GM18511 (cell line): ENCODE measurements at regions not wholly inside any gene's neighbourhood (a gene's known extent, or its start where the extent isn't known, plus 50 kb on each side); places are given as distances from the start of the nearest gene placed in this dataset.
"Not testable (repeated sequence)": the region's sequence is repeated elsewhere in the genome, so short reads cannot be mapped to it uniquely, and the experiment has no call there.

Source experiments
- ATAC-seq: cut with Tn5 transposase; IDR thresholded peaks from one replicate; pipeline ENCODE4 v1.9.1; 2021; ENCODE audit warnings: mild to moderate bottlenecking, moderate library complexity; ENCODE audit not compliant: unreplicated experiment

DNA sequence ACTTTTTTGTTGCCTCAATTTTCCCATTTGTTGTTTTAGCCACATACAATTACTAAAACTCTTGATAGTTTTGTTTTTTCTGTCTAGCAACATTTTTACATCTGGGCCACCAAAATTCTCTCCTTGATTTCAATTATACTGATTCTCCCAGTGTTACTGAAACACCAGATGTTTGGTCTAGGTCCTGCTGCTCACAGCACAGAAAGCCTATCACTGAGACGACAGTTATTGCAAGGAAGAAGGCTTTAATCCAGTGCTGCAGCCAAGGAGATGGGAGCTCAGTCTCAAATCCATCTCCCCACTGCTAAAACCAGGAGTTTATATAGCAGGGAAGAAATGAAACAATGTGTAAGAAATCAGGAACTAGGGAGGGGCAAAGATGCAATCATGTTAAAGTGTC lies 837.7 kb upstream of the CNTN5 start:
- ATAC-seq = no peak

DNA sequence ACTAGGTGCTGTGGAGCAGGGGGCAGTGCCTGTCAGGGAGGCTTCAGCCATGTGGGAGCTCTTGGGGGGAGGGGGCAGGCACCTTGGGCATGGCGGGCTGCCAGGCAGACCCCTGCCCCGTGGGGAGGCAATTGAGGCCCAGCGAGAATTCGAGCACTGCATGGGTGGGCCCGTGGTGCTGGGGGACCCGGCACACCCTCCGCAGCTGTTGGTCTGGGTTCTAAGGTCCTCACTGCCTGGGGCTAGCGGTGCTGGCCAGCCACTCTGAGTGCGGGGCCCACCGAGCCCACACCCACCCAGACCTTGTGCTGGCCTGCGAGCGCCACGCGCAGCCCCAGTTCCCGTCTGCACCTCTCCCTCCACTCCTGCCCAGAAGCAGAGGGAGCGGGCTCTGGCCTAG lies 835.5 kb upstream of the CNTN5 start:
- no peak for ATAC-seq

GRCh38 chr11:98194611-98195010 lies 826.1 kb upstream of the CNTN5 start:
- no peak for ATAC-seq

DNA sequence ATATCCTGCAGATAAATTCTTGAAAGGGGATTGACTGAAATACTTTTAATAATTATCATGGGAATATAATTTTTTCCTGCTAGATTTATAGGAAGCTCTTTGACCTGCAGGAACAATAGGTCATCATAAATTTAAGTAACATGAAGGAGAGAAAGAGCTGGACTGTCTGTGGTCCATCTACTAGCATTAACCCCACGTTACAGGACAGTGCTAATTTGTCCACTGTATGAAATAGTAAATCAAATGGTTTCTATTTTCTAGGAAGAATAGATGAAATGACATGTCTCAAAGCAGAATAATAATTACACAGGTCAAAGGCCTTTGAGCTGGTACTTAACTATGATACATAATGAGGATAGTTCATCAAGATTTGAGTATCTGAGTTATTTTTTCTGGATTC lies 825.4 kb upstream of the CNTN5 start:
- no peak for ATAC-seq

DNA sequence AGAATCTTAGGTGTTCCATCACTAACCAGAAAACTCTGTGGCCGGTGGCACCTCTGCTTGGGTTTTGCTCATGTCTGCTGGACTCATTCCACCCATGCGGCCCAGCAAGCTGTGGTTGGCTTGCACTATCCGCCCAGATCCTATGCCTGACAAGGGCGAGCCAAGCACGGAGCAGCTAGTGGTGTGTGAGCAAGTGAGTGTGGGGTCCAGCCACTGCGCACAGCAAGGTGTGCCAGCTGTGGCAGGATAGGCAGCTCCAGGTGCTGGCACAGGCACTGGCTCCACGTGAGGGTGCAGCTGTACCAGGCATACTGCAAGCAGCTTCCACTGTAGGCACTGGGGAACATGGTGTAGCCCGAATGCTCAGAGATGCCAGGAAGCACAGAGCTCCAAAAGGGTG lies 813.7 kb upstream of the CNTN5 start:
- no peak for ATAC-seq

DNA sequence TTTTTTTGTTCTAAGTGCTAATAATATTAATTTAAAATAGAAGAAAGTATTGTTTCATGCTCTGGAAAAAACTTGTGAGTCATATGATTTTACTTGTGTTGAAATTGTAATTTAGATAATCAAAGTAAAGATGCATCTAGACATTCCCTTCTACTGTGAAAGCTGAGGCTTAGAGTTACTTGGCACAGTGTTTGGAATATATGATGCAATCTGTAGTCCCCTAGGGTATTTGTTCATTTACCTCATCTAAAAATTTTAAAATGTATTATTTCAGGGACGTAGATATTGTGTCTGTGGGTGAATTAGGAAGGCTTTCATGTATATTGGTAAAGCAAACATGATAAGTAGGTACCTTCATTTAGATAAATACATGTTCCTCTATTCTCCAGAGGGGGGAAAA lies 793.5 kb upstream of the CNTN5 start:
- no peak for ATAC-seq

GRCh38 chr11:98230678-98231077 lies 790.1 kb upstream of the CNTN5 start:
- ATAC-seq = no peak

DNA sequence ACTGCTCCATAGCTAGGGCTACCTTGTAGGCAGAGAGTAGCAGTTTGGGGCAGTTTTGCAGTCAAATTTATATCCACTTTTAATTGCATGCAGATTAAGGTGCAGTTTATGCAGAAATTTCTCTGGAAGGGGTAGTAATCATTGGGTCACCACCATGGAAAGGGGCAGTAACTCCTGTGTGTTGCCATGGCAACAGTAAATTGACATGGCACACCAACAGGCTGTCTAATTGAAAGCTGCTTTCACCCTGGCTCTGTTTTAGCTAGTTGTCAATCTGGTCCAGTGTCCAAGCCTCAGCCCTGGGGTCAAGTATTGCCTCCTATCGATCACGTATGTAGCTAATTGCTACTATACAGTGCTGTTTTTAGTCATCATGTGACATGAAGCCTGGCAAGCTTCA lies 786.1 kb upstream of the CNTN5 start:
- no peak for ATAC-seq

DNA sequence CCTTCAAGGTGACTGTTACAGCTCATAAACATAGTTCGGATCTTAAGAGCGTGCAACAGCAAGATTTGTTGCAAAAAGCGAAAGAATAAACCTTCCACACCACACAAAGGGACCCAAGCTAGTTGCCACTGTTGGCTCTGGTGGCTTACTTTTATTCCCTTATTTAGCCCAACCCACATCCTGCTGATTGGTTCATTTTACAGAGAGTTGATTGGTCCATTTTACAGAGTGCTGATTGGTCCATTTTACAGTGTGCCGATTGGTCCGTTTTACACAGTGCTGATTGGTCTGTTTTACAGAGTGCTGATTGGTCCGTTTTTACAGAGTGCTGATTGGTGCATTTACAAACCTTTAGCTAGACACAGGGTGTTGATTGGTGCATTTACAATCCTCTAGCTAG lies 776.9 kb upstream of the CNTN5 start:
- ATAC-seq = no peak

- ATAC-seq = no peak
Measured at GRCh38 chr11:98260983-98261382, 759.8 kb upstream of the CNTN5 start.

DNA sequence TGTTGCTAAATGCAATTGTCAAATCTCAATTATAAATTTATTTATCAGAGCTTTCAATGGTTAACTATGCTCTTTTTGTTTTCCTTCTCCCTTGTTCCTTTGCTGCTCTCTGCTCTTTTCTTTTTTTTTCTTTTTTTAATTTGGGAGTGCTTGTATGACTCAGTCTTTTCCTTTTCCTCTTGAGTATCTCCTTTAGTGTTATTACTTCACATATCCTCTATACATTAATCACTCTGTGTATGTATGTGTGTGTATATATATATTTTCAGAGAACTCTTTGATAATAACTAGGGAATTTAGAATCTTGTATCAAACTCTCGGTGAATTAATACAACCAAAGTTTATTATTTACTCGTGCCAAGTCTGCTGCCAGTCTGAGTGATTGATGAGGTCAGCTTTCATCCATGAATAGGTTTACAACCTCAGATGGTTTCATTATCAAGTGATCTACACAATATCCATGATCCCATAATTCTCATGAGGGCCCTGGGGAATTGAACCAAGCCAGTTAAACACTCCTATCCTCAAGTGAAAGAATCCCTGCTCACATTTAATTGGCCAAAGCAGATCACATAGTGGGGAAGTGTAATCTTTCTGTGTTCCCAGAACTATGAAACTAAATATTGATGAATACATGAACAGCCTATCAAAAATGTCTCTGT lies 743.4 kb upstream of the CNTN5 start:
- ATAC-seq = no peak

- no peak for ATAC-seq
Measured at GRCh38 chr11:98289617-98290263, 731.0 kb upstream of the CNTN5 start.

GRCh38 chr11:98296091-98296880 lies 724.5 kb upstream of the CNTN5 start:
- ATAC-seq = no peak

- ATAC-seq = no peak
Measured at GRCh38 chr11:98300719-98301118, 720.0 kb upstream of the CNTN5 start.

GRCh38 chr11:98307827-98308491 lies 712.8 kb upstream of the CNTN5 start:
- ATAC-seq = no peak

GRCh38 chr11:98330306-98330705 lies 690.4 kb upstream of the CNTN5 start:
- not testable (repeated sequence) for ATAC-seq

GRCh38 chr11:98358551-98358950 lies 662.2 kb upstream of the CNTN5 start:
- ATAC-seq = no peak

DNA sequence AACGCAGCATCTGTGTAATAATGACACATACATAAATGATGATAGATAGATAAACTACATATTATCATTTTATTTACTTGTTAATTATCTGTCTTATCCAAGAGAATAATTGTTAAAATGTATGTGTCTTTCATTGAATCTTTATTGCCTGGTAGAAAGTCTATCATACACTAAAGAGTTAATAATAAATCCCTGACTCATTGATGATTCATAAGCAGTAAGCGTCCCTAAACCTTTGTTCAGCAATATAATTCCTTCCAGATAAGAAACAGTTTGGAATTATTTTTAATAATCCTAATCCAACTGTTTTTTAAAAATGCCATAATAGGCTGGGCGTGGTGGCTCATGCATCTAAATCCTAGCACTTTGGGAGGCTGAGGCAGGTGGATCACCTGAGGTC lies 655.6 kb upstream of the CNTN5 start:
- ATAC-seq = no peak

DNA sequence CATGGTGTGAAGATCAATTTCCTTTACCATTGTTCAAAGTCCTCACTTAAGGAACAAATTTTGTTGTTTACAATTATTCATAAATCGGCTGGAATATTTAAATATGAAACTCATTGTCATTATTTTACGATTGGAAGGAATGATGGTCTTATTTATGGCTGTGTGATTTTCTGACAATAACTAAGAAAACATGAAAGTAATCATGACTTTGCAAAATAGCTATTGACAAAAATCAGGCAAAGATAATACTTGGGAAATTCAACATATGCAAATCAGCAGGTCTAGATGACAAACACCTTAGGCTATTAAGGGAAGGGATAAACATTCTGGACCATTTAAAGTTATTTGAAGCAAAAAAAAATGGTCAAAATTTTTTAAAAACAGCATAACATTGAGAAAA lies 654.8 kb upstream of the CNTN5 start:
- ATAC-seq = no peak

GRCh38 chr11:98390391-98390790 lies 630.4 kb upstream of the CNTN5 start:
- ATAC-seq = no peak

DNA sequence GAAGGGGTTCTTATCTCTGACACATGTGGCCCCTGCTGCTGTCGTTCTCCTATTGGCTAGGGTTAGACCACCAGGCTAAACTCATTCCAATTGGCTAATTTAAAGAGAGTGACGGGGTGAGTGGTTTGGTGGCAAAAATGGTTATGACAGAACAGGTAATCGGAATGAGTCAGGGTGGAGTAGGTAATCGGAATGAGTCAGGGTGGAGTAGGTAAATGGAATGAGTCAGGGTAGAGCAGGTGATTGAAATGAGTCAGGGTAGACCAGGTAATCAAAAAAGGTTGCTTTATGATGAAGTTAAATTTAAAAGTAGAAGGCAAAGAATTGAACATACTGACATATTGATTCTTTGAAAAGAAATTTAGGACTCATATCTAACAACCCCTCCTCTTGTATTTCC lies 626.2 kb upstream of the CNTN5 start:
- not testable (repeated sequence) for ATAC-seq

DNA sequence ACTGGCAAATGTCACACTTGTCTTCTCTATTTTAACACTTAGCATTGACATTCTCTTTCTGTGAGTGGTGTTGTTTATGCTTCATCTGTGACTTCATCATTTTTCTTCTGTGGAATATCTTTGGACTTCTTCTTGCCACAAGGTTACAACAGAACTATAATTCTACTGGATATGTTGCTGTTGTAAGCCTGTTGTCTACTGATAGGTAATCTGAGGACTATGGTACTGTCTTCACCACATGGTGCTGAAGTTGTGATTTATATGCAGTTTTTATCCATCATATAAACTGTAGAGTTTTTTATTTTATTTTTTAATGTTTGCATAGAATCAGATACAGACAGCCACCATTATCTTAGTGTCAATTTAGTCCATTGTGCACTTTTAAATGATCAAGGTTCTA lies 622.2 kb upstream of the CNTN5 start:
- ATAC-seq = no peak
